ENCODE measurements at regions not wholly inside any gene's neighbourhood (a gene's known extent, or its start where the extent isn't known, plus 50 kb on each side); places are given as distances from the start of the nearest gene placed in this dataset.

GRCh38 chr13:54660277-54660676, 1631.7 kb downstream of the OLFM4 start:
- no peak overlapping the region for H3K4me3 ChIP-seq
- TF ChIP-seq POLR2A (IDR thresholded peaks at IDR 0.05) (no peak), CTCF (IDR thresholded peaks at IDR 0.05) (no peak), EP300 (IDR thresholded peaks at IDR 0.05) (no peak)
- H3K9me3 ChIP-seq, result peaks cover 0 to 5% (median 0%) of the 10 kb centered on the region in 4 donors
- H3K4me1 ChIP-seq, result no peaks in the 10 kb centered on the region
- no peak for DNase-seq (ENCODE audit: low spot score in 2 of 2)
- H3K27me3 ChIP-seq, result no peaks in the 10 kb centered on the region
- WGBS, 2 donors, result 91 to 96% methylated on average over 12 of the region's 12 CpGs
- no peak overlapping the region for H3K27ac ChIP-seq
- H3K36me3 ChIP-seq, result no peaks in the 10 kb centered on the region

DNA sequence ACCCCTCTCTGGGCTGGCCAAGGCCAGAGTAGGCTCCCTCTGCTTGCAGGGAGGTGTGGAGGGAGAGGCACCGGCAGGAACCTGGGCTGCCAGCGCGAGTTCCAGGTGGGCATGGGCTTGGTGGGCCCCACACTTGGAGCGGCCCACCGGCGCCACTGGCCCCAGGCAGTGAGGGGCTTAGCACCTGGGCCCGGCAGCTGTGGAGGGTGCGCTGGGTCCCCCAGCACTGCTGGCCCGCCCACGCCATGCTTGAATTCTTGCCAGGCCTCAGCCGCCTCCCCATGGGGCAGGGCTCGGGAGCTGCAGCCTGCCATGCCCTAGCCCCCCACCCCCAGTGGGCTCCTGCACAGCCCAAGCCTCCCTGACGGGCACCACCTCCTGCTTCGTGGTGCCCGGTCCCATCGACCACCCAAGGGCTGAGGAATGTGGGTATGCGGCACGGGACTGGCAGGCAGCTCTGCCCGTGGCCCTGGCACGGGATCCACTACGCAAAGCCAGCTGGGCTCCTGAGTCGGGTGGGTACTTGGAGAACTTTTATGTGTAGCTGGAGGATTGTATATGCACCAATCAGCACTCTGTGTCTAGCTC, 1648.0 kb downstream of the OLFM4 start:
- Histone ChIP-seq H3K4me1 (no peaks in the 10 kb centered on the region), H3K27me3 (no peaks in the 10 kb centered on the region), H3K27ac (no peak overlapping the region), H3K9me3 (peaks cover 0 to 12% (median 0%) of the 10 kb centered on the region in 4 donors), H3K36me3 (no peaks in the 10 kb centered on the region), H3K4me3 (no peak overlapping the region)
- TF ChIP-seq EP300 (IDR thresholded peaks at IDR 0.05), result no peak
- TF ChIP-seq POLR2A (IDR thresholded peaks at IDR 0.05), result no peak
- no peak for TF ChIP-seq CTCF (IDR thresholded peaks at IDR 0.05)
- WGBS, 2 donors, result 95 to 99% methylated on average over 11 of the region's 22 CpGs
- no peak for DNase-seq (ENCODE audit: low spot score in 2 of 2)

DNA sequence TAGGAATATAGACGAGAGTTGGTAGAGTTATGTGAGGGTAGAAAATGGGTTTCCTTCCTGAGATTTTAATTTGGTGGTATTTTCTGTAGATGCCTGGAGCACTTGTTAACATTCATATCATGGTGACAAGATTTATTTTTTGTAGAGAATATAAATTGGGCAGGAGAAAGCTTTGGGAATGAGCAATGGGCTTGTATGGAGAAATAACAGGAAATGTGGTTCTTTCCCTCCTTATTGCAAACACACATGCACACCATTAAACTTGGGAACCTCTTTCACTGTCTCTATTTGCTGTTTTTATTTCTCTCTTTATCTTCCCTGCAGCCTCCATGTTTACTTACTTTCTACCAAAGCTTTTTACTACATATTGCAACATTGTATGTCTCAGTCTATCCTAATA, 1653.6 kb downstream of the OLFM4 start:
- 67 to 83% methylated on average over 1 of the region's 1 CpG for WGBS, 2 donors
- H3K36me3 ChIP-seq, result no peaks in the 10 kb centered on the region
- no peak overlapping the region for H3K27ac ChIP-seq
- H3K27me3 ChIP-seq, result no peaks in the 10 kb centered on the region
- no peak overlapping the region for H3K4me3 ChIP-seq
- peaks cover 0 to 3% (median 0%) of the 10 kb centered on the region in 4 donors for H3K9me3 ChIP-seq
- no peaks in the 10 kb centered on the region for H3K4me1 ChIP-seq
- no peak for TF ChIP-seq EP300 (IDR thresholded peaks at IDR 0.05)
- no peak for TF ChIP-seq POLR2A (IDR thresholded peaks at IDR 0.05)
- TF ChIP-seq CTCF (IDR thresholded peaks at IDR 0.05), result no peak
- no peak for DNase-seq (ENCODE audit: low spot score in 2 of 2)

DNA sequence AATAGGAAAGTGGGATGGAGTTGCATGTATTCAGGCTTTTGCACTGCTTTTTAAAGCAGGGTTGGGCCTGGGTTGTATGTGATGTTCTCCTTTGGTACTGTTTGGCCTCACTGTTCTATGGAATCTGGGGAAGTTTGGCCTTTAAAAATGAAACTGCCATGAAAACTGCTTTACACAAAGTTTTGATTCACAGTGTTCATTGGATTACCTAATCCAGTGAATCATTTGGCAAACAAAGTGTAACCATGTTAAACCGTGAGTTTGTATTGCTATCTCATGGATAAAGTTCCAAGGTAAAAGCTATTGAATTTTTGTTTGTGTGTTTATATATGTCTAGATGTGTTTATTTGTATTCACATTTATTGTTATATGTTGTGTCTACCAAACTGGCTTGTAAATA, 1658.6 kb downstream of the OLFM4 start:
- Histone ChIP-seq H3K36me3 (no peaks in the 10 kb centered on the region), H3K4me3 (no peak overlapping the region), H3K27ac (no peak overlapping the region), H3K9me3 (no peaks in the 10 kb centered on the region), H3K4me1 (no peaks in the 10 kb centered on the region), H3K27me3 (no peaks in the 10 kb centered on the region)
- 80 to 84% methylated on average over 1 of the region's 1 CpG for WGBS, 2 donors
- no peak for DNase-seq (ENCODE audit: low spot score in 2 of 2)
- TF ChIP-seq EP300 (IDR thresholded peaks at IDR 0.05) (no peak), POLR2A (IDR thresholded peaks at IDR 0.05) (no peak), CTCF (IDR thresholded peaks at IDR 0.05) (no peak)

DNA sequence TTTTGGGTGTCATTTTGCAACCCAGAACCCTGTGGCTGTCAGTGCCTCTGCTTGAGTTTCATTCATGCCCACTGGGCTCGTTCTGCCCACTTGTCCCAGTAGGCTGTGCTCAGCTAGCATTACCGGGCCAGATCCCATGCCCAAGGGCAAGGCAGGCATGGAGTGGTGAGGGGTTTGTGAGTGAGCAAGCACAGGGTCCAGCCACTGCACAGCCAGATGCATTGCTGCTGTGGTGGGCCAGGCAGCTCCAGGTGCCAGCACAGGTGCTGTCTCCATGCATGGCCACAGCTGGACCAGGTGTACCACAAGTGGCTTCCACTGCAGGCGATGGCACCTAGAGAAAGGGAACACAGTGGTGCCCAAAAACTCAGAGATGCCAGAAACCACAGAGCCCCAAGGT, 1671.2 kb downstream of the OLFM4 start:
- no peak overlapping the region for H3K4me3 ChIP-seq
- 88 to 94% methylated on average over 3 of the region's 3 CpGs for WGBS, 2 donors
- H3K4me1 ChIP-seq, result no peaks in the 10 kb centered on the region
- no peaks in the 10 kb centered on the region for H3K27me3 ChIP-seq
- peaks cover 0 to 15% (median 0%) of the 10 kb centered on the region in 4 donors for H3K9me3 ChIP-seq
- H3K27ac ChIP-seq, result no peak overlapping the region
- no peaks in the 10 kb centered on the region for H3K36me3 ChIP-seq
- TF ChIP-seq POLR2A (IDR thresholded peaks at IDR 0.05) (no peak), CTCF (IDR thresholded peaks at IDR 0.05) (no peak), EP300 (IDR thresholded peaks at IDR 0.05) (no peak)
- no peak for DNase-seq (ENCODE audit: low spot score in 2 of 2)

Measured in tibial nerve (tissue), 4 donors.